Liver (tissue), 7 donors: ENCODE measurements at regions not wholly inside any gene's neighbourhood (a gene's known extent, or its start where the extent isn't known, plus 50 kb on each side); places are given as distances from the start of the nearest gene placed in this dataset.

Experiments
- DNase-seq: peaks from one replicate; pipeline ENCODE4 v3.0.0-alpha.2; 2017; ENCODE audit warnings: low spot score
- H3K27ac ChIP-seq, 2 donors: one replicate each; pipeline ENCODE4 v1.7.0; 2013; ENCODE audit warnings: inconsistent platforms in 2 of 2, low read length in 2 of 2, control low read depth in 1 of 2, low read depth in 1 of 2, mild to moderate bottlenecking in 1 of 2
- H3K27me3 ChIP-seq, 4 donors: one replicate each; pipeline versions ENCODE4 v1.6.1 to v1.7.0; 2013; ENCODE audit warnings: low read length in 3 of 4, inconsistent platforms in 1 of 4, mild to moderate bottlenecking in 1 of 4, moderate library complexity in 1 of 4; ENCODE audit not compliant: control insufficient read depth in 4 of 4, insufficient read depth in 4 of 4
- H3K36me3 ChIP-seq, 4 donors: one replicate each; pipeline versions ENCODE4 v1.6.1 to v1.7.0; 2013; ENCODE audit warnings: low read length in 3 of 4, mild to moderate bottlenecking in 3 of 4, low read depth in 1 of 4, moderate library complexity in 1 of 4; ENCODE audit not compliant: control insufficient read depth in 4 of 4, insufficient read depth in 3 of 4
- H3K4me1 ChIP-seq, 4 donors: one replicate each; pipeline versions ENCODE4 v1.6.1 to v1.7.0; 2013; ENCODE audit warnings: low read length in 3 of 4, mild to moderate bottlenecking in 3 of 4, moderate library complexity in 1 of 4; ENCODE audit not compliant: control insufficient read depth in 4 of 4, insufficient read depth in 4 of 4
- H3K4me3 ChIP-seq, 3 donors: one replicate each; pipeline versions ENCODE4 v1.6.1 to v1.7.0; 2013; ENCODE audit warnings: low read length in 3 of 3, control low read depth in 1 of 3, low read depth in 1 of 3, mild to moderate bottlenecking in 1 of 3
- H3K9ac ChIP-seq, 2 donors: one replicate each; pipeline ENCODE4 v1.7.0; 2013; ENCODE audit warnings: low read length in 2 of 2, mild to moderate bottlenecking in 2 of 2, moderate library complexity in 2 of 2, control low read depth in 1 of 2, low read depth in 1 of 2
- H3K9me3 ChIP-seq, 4 donors: one replicate each; pipeline versions ENCODE4 v1.6.1 to v1.7.0; 2013; ENCODE audit warnings: low read length in 3 of 4; ENCODE audit not compliant: control insufficient read depth in 4 of 4
- FOXA1 ChIP-seq: IDR thresholded peaks from 2 replicates; pipeline ENCODE4 v1.6.1; 2016; ENCODE audit warnings: antibody characterized with exemption
- FOXA2 ChIP-seq: IDR thresholded peaks from 2 replicates; pipeline ENCODE4 v1.6.1; 2016; ENCODE audit warnings: antibody characterized with exemption
- GABPA ChIP-seq, 2 donors: IDR thresholded peaks in 1 of 2; conservative IDR thresholded peaks in 1 of 2; 2 replicates each; pipeline ENCODE4 v1.6.1; 2016; ENCODE audit warnings: antibody characterized with exemption in 2 of 2, mild to moderate bottlenecking in 1 of 2, moderate library complexity in 1 of 2
- HNF4A ChIP-seq, 2 donors: conservative IDR thresholded peaks; 2 replicates each; pipeline ENCODE4 v1.6.1; 2016; ENCODE audit warnings: antibody characterized with exemption in 2 of 2, mild to moderate bottlenecking in 2 of 2
- HNF4G ChIP-seq: IDR thresholded peaks from 2 replicates; pipeline ENCODE4 v1.6.1; 2016; ENCODE audit warnings: antibody characterized with exemption
- JUND ChIP-seq, 2 donors: IDR thresholded peaks; 2 replicates each; pipeline ENCODE4 v1.6.1; 2016; ENCODE audit warnings: antibody characterized with exemption in 2 of 2
- RAD21 ChIP-seq, 2 donors: IDR thresholded peaks; 2 replicates each; pipeline ENCODE4 v1.6.1; 2016; ENCODE audit warnings: antibody characterized with exemption in 2 of 2, mild to moderate bottlenecking in 2 of 2
- RXRA ChIP-seq, 2 donors: IDR thresholded peaks; 2 replicates each; pipeline ENCODE4 v1.6.1; 2017 to 2018; ENCODE audit warnings: antibody characterized with exemption in 2 of 2, mild to moderate bottlenecking in 1 of 2
- TAF1 ChIP-seq: conservative IDR thresholded peaks from 2 replicates; pipeline ENCODE4 v1.6.1; 2016; ENCODE audit warnings: antibody characterized with exemption, mild to moderate bottlenecking
- YY1 ChIP-seq: IDR thresholded peaks from 2 replicates; pipeline ENCODE4 v1.6.1; 2016; ENCODE audit warnings: antibody characterized with exemption, mild to moderate bottlenecking
- WGBS: extraction: QIAGEN DNeasy Blood & Tissue Kit; methylation state at CpG from one replicate; pipeline ENCODE4 v1.1.7; 2013; 5-methylcytosine and 5-hydroxymethylcytosine counted together
- TF ChIP-seq, protein P1 (sequence below): IDR thresholded peaks from 2 replicates; pipeline ENCODE4 v1.6.1; 2016; ENCODE audit warnings: antibody characterized with exemption
- TF ChIP-seq, protein P2 (sequence below): IDR thresholded peaks from 2 replicates; pipeline ENCODE4 v1.6.1; 2016; ENCODE audit warnings: antibody characterized with exemption
- TF ChIP-seq, protein P3 (sequence below): IDR thresholded peaks from 2 replicates; pipeline ENCODE4 v1.6.1; 2016; ENCODE audit warnings: antibody characterized with exemption, mild to moderate bottlenecking
- donor health status: healthy.
- donor health status: healthy.
- donor health status: healthy.
- donor health status: healthy.

DNA sequence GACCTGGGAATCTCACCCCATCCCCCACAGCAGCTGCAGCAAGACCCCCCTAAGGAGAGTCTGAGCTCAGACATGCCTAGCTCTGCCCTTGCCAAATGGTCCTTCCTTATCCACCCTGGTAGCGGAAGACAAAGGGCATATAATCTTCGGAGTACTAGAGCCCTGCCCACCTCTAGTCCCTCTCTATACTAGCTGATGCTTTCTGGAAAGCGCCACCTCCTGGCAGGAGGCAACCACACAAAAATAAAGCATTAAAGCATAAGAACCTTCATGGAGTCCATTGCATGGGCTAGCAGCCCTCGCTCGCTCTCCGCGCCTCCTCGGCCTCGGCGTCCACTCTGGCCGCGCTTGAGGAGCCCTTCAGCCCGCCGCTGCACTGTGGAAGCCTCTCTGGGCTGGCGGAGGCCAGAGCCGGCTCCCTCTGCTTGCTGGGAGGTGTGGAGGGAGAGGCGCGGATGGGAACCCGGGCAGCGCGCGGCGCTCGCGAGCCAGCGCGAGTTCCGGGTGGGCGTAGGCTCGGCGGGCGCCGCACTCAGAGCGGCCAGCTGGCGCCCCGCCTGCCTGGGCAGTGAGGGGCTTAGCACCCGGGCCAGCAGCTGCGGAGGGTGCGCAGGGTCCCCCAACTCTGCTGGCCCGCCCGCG lies 941.2 kb downstream of the SUCLG1 start:
- Histone ChIP-seq H3K9me3 (peaks cover 0 to 8% (median 2%) of the 10 kb centered on the region in 4 donors), H3K27ac (no peak overlapping the region), H3K4me1 (no peaks in the 10 kb centered on the region), H3K27me3 (no peaks in the 10 kb centered on the region), H3K36me3 (no peaks in the 10 kb centered on the region), H3K9ac (no peak overlapping the region), H3K4me3 (no peak overlapping the region)
- DNase-seq, result no peak
- WGBS, result 96% methylated on average over 42 of the region's 42 CpGs
- no peak for TF ChIP-seq GABPA (IDR thresholded peaks at IDR 0.05 in 1 of 2, conservative IDR thresholded peaks at IDR 0.05 in 1 of 2)
- no peak for TF ChIP-seq FOXA1
- TF ChIP-seq, protein P1, sequence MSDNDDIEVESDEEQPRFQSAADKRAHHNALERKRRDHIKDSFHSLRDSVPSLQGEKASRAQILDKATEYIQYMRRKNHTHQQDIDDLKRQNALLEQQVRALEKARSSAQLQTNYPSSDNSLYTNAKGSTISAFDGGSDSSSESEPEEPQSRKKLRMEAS, result no peak
- TF ChIP-seq JUND (IDR thresholded peaks at IDR 0.05), result no peak
- no peak for TF ChIP-seq YY1

DNA sequence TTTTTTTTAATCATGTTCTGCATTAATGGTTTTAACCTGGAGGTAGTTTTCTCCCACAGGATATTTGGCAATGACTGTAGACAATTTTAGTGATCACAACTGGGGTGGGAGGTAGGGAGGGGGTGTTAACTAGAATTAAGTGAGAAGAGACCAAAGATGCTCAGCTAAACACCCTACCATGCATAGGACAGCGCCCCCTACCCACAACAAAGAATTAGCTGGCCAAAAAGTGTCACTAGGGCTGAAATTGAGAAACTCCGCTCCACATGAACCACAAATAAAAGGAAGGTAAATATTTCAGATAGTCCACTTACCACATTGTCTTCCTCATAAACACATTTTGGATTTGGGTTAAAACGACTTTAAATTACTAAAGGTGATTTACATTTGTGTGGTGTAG lies 942.6 kb downstream of the SUCLG1 start:
- TF ChIP-seq FOXA2, result no peak
- TF ChIP-seq, protein P2, sequence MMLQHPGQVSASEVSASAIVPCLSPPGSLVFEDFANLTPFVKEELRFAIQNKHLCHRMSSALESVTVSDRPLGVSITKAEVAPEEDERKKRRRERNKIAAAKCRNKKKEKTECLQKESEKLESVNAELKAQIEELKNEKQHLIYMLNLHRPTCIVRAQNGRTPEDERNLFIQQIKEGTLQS, result no peak
- no peak for TF ChIP-seq HNF4A (conservative IDR thresholded peaks at IDR 0.05)
- TF ChIP-seq RAD21 (IDR thresholded peaks at IDR 0.05), result no peak
- TF ChIP-seq FOXA1, result no peak
- TF ChIP-seq, protein P3, sequence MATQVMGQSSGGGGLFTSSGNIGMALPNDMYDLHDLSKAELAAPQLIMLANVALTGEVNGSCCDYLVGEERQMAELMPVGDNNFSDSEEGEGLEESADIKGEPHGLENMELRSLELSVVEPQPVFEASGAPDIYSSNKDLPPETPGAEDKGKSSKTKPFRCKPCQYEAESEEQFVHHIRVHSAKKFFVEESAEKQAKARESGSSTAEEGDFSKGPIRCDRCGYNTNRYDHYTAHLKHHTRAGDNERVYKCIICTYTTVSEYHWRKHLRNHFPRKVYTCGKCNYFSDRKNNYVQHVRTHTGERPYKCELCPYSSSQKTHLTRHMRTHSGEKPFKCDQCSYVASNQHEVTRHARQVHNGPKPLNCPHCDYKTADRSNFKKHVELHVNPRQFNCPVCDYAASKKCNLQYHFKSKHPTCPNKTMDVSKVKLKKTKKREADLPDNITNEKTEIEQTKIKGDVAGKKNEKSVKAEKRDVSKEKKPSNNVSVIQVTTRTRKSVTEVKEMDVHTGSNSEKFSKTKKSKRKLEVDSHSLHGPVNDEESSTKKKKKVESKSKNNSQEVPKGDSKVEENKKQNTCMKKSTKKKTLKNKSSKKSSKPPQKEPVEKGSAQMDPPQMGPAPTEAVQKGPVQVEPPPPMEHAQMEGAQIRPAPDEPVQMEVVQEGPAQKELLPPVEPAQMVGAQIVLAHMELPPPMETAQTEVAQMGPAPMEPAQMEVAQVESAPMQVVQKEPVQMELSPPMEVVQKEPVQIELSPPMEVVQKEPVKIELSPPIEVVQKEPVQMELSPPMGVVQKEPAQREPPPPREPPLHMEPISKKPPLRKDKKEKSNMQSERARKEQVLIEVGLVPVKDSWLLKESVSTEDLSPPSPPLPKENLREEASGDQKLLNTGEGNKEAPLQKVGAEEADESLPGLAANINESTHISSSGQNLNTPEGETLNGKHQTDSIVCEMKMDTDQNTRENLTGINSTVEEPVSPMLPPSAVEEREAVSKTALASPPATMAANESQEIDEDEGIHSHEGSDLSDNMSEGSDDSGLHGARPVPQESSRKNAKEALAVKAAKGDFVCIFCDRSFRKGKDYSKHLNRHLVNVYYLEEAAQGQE, result no peak
- TF ChIP-seq JUND (IDR thresholded peaks at IDR 0.05), result no peak
- no peak for TF ChIP-seq RXRA (IDR thresholded peaks at IDR 0.05)
- 57% methylated on average over 3 of the region's 3 CpGs for WGBS
- Histone ChIP-seq H3K9me3 (peaks cover 0 to 8% (median 2%) of the 10 kb centered on the region in 4 donors), H3K9ac (no peak overlapping the region), H3K4me3 (no peak overlapping the region), H3K36me3 (no peaks in the 10 kb centered on the region), H3K27ac (no peak overlapping the region), H3K27me3 (no peaks in the 10 kb centered on the region), H3K4me1 (no peaks in the 10 kb centered on the region)
- no peak for DNase-seq

DNA sequence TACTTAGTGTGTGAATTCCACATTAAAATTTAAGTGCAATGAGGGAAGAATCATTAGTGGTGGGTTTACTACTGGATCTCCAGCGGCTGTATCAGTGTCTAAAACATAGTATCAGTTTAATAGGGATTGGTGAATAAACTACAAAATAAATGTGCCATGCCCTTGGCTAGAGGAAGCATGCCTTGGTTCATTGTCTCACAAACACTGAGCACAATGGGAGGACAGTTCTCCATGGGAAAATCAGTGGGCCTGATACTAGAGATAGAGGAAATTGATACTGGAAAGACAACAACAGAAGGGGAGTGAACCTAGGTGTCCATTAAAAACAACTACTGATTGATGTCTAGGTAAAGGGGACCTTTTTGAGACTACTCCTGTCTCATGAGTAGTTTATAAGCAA lies 971.6 kb downstream of the SUCLG1 start:
- no peak for DNase-seq
- Histone ChIP-seq H3K4me1 (no peaks in the 10 kb centered on the region), H3K36me3 (no peaks in the 10 kb centered on the region), H3K4me3 (no peak overlapping the region), H3K27me3 (no peaks in the 10 kb centered on the region), H3K27ac (no peak overlapping the region), H3K9ac (no peak overlapping the region), H3K9me3 (no peaks in the 10 kb centered on the region)
- 89% methylated on average over 1 of the region's 1 CpG for WGBS
- TF ChIP-seq TAF1 (no peak), HNF4G (no peak)
- TF ChIP-seq, protein P3, result no peak
